Thyroid gland (tissue), 4 donors: ENCODE measurements at regions not wholly inside any gene's neighbourhood (a gene's known extent, or its start where the extent isn't known, plus 50 kb on each side); places are given as distances from the start of the nearest gene placed in this dataset.

ENCODE experiments used
- DNase-seq, 2 donors: peaks; one replicate each; pipeline ENCODE4 v3.0.0-alpha.2; 2019
- H3K27ac ChIP-seq, 3 donors: fragments of 200-600 bp; sonication (generic); 1 replicate in 2 of 3; 2 replicates in 1 of 3; pipeline ENCODE4 v1.5.1; 2016 to 2019; ENCODE audit warnings: mild to moderate bottlenecking in 1 of 3, moderate library complexity in 1 of 3
- H3K27me3 ChIP-seq: fragments of 200-600 bp; sonication (generic); one replicate; pipeline ENCODE4 v1.5.1; 2019
- H3K36me3 ChIP-seq, 2 donors: fragments of 200-600 bp; sonication (generic); one replicate each; pipeline ENCODE4 v1.5.1; 2016 to 2019
- H3K4me1 ChIP-seq, 2 donors: fragments of 200-600 bp; sonication (generic); one replicate each; pipeline ENCODE4 v1.5.1; 2017 to 2019
- H3K4me3 ChIP-seq, 3 donors: fragments of 200-600 bp; sonication (generic); replicated peaks in 1 of 3; 1 replicate in 2 of 3; 2 replicates in 1 of 3; pipeline ENCODE4 v1.5.1; 2016; ENCODE audit warnings: mild to moderate bottlenecking in 1 of 3
- H3K9me3 ChIP-seq: fragments of 200-600 bp; sonication (generic); one replicate; pipeline ENCODE4 v1.5.1; 2017
- POLR2A ChIP-seq, 2 donors: fragments of 450-650 bp; IDR thresholded peaks; one replicate each; pipeline ENCODE4 v1.6.1; 2017; ENCODE audit warnings: antibody characterized with exemption in 2 of 2, mild to moderate bottlenecking in 2 of 2, moderate library complexity in 1 of 2
- WGBS, 2 donors: methylation state at CpG; one replicate each; pipeline ENCODE4 v1.1.5; 2017; 5-methylcytosine and 5-hydroxymethylcytosine counted together
- intact Hi-C: fragments of 100-400 bp; cut with DNase I; formaldehyde crosslinking; loops from one replicate; pipeline ENCODE4 v1.15.1; 2023
- TF ChIP-seq, protein P1 (sequence below), 6 experiments: fragments of 200-600 bp in 3 of 6; fragments of 450-650 bp in 3 of 6; sonication (generic) in 3 of 6; IDR thresholded peaks; one replicate each; pipeline ENCODE4 v1.5.1; 2016 to 2019; ENCODE audit warnings: antibody characterized with exemption in 6 of 6, mild to moderate bottlenecking in 2 of 6, inconsistent platforms in 1 of 6, moderate library complexity in 1 of 6

DNA sequence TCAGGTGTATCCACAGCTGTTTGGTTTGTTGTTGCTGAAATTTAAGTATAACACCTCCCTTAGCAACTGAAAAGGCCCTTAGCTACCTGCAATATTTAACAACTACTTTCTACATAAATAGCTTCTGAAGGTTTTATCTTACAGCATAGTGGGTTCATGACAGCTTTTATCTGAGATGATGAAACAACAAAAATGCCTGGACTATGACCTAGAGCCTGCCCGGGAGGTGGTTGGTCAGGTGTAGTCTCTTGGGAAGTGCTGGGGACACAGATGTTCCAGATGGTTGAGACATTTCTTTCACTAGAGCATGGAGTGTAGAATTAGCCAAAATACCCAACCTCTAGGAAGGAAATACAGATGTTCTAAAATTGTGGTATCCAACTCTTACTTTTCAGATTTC, 705.4 kb downstream of the MAFB start:
- TF ChIP-seq, protein P1, sequence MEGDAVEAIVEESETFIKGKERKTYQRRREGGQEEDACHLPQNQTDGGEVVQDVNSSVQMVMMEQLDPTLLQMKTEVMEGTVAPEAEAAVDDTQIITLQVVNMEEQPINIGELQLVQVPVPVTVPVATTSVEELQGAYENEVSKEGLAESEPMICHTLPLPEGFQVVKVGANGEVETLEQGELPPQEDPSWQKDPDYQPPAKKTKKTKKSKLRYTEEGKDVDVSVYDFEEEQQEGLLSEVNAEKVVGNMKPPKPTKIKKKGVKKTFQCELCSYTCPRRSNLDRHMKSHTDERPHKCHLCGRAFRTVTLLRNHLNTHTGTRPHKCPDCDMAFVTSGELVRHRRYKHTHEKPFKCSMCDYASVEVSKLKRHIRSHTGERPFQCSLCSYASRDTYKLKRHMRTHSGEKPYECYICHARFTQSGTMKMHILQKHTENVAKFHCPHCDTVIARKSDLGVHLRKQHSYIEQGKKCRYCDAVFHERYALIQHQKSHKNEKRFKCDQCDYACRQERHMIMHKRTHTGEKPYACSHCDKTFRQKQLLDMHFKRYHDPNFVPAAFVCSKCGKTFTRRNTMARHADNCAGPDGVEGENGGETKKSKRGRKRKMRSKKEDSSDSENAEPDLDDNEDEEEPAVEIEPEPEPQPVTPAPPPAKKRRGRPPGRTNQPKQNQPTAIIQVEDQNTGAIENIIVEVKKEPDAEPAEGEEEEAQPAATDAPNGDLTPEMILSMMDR (IDR thresholded peaks at IDR 0.05) = no peak
- DNase-seq = peak in 1 of 2 donors; percentile 22
- Histone ChIP-seq H3K27ac (no peak overlapping the region), H3K4me1 (peaks cover 30 to 48% of the 10 kb centered on the region in 2 donors), H3K9me3 (no peaks in the 10 kb centered on the region), H3K4me3 (no peak overlapping the region), H3K36me3 (no peaks in the 10 kb centered on the region), H3K27me3 (no peaks in the 10 kb centered on the region)
- WGBS, 2 donors = 57 to 76% methylated on average over 1 of the region's 1 CpG
- intact Hi-C loops = no loop called here

DNA sequence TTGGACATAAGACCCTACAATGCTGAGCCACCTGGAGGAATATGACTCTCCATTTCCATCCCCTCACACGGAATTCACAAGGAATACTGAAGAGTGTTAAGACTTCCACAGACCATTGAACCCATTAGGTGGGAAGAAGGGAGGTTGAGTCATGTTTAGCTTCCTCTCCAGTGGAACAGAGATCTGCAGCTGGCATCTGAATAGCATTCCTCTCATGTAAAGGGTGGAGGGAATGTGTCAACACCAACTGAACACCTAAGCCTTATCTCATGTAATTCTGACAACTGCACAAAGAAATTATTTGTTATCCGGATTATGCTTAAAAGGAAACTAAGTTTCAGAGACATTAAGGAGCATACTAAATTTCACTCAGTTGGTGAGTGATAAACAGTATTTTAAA, 705.9 kb downstream of the MAFB start:
- no peak for DNase-seq

DNA sequence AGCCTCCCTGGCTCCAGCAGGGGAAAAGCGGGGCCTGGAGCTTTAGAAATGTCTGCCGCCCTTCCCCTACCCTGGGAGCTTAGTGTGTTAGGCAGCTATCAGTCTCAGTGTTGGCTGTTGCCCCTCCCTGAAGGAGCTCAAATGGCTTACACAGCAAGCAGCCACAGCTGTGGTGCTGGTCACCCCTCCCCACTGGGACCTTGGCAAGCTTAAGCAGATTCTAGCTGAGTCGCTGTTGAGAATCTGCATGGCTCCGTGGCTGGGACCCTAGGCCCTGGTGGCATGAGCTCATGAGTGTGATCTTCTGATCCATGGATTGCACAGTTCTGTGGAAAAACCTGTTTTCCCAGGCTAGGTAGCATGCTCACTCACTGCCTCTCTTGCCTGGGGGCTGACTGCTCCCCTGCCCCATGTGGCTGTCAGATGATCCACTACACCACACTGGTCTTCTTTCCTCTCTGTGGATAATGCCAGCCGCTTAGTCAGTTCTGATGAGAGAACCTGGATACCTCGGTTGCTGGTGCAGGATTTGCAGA, 714.0 kb downstream of the MAFB start:
- WGBS, 2 donors = 76 to 93% methylated on average over 4 of the region's 6 CpGs

More for the DNA sequence above, 705.9 kb downstream of the MAFB start:
- Histone ChIP-seq H3K36me3 (no peaks in the 10 kb centered on the region), H3K4me1 (peaks cover 26 to 43% of the 10 kb centered on the region in 2 donors), H3K9me3 (no peaks in the 10 kb centered on the region), H3K27ac (no peak overlapping the region), H3K27me3 (no peaks in the 10 kb centered on the region), H3K4me3 (no peak overlapping the region)
- WGBS, 2 donors = 82 to 93% methylated on average over 2 of the region's 2 CpGs
- intact Hi-C loops = no loop called here
- TF ChIP-seq POLR2A (IDR thresholded peaks at IDR 0.05) = no peak
- TF ChIP-seq, protein P1 (IDR thresholded peaks at IDR 0.05) = no peak

DNA sequence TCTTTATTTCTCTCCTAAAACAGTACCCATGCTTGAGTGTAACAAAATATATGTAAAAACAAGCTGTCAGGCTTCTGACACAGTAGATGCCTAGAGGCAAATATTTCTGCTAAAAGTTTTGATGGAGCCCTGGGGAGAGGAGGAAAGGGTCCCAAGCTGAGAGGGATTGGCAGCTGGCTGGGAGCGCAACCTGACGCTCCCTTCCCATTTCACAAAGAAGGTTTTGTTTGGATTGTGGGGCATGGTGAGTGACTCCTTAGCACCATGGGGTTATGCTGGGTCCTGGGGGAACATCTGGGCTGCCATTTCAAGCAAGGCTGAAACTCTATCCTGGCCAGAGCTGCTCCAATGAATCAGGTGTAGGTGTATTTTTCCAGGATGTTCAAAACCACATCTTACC, 720.5 kb downstream of the MAFB start:
- intact Hi-C loops = no loop called here
- no peak overlapping the region for H3K27ac ChIP-seq
- WGBS, 2 donors = 92 to 94% methylated on average over 2 of the region's 2 CpGs
- no peaks in the 10 kb centered on the region for H3K9me3 ChIP-seq
- H3K4me1 ChIP-seq = no peaks in the 10 kb centered on the region
- DNase-seq = no peak
- TF ChIP-seq, protein P1 (IDR thresholded peaks at IDR 0.05) = no peak
- TF ChIP-seq POLR2A (IDR thresholded peaks at IDR 0.05) = no peak
- H3K4me3 ChIP-seq = no peak overlapping the region
- no peaks in the 10 kb centered on the region for H3K36me3 ChIP-seq
- H3K27me3 ChIP-seq = no peaks in the 10 kb centered on the region

More for the DNA sequence above, 714.0 kb downstream of the MAFB start:
- DNase-seq = no peak
- Histone ChIP-seq H3K27me3 (no peaks in the 10 kb centered on the region), H3K27ac (no peak overlapping the region), H3K9me3 (no peaks in the 10 kb centered on the region), H3K36me3 (no peaks in the 10 kb centered on the region), H3K4me3 (no peak overlapping the region), H3K4me1 (no peaks in the 10 kb centered on the region)
- intact Hi-C loops = no loop called here
- TF ChIP-seq, protein P1 (IDR thresholded peaks at IDR 0.05) = no peak
- no peak for TF ChIP-seq POLR2A (IDR thresholded peaks at IDR 0.05)

DNA sequence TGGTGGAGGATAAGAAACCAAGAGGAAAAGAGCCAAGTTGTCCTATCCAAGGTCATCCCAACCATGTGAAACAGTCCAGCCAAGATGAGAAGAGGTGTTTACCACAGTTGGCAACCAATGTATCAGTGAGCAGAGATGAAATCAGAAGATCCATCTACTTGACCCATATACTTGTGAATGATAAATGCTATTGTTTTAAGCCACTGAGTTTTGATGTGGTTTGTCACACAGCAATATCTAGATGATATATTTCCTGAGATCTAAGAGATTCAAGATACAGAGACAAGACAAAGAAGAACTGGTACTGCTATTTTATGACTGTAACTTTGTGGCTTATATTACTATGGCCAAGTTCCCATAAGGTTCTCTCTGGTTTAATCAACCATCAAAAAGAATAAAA, 721.2 kb downstream of the MAFB start:
- Histone ChIP-seq H3K27ac (no peak overlapping the region), H3K27me3 (no peaks in the 10 kb centered on the region), H3K9me3 (no peaks in the 10 kb centered on the region), H3K4me1 (no peaks in the 10 kb centered on the region), H3K4me3 (no peak overlapping the region), H3K36me3 (no peaks in the 10 kb centered on the region)
- no peak for DNase-seq
- no peak for TF ChIP-seq POLR2A (IDR thresholded peaks at IDR 0.05)
- TF ChIP-seq, protein P1 (IDR thresholded peaks at IDR 0.05) = no peak
- intact Hi-C loops = no loop called here
